ENCODE measurements at regions not wholly inside any gene's neighbourhood (a gene's known extent, or its start where the extent isn't known, plus 50 kb on each side); places are given as distances from the start of the nearest gene placed in this dataset.

DNA sequence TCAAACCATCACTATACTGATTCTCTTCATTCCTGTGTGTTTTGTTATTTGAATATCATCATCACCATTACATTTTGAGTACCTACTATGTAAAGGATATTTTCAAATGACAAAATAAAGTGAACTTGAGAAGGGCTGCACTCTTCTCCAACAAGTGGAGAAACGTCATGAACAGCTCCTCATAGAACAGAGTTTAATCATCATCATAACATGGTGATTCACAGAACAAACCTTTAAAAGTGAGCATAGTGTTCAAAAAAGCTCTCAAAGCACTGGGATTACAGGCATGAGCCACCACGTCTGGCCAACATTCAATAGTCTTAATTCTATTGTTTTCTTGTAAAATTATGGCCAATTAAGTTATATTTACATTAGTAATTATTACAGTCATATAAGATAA is 993.9 kb downstream of the PDHA2 start:
- DNase-seq = no peak

DNA sequence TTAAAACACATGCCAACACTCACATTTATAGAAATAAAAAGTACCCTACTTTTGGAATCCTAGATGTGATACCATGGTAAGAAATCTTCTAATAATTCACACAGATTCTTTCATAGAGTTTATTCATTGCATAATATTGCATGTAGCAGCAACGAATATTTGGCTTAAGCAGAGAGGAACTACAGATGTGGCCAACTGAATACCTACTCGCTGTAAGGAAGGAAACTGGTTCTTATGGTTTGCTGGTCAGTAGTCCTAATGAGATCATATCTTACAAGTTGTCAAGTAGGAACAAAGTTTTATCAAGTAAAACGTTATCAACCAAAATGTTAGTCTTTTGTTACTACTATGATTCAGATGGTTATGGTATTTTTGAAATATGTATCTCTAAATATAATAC is 996.1 kb downstream of the PDHA2 start:
- no peak for DNase-seq

DNA sequence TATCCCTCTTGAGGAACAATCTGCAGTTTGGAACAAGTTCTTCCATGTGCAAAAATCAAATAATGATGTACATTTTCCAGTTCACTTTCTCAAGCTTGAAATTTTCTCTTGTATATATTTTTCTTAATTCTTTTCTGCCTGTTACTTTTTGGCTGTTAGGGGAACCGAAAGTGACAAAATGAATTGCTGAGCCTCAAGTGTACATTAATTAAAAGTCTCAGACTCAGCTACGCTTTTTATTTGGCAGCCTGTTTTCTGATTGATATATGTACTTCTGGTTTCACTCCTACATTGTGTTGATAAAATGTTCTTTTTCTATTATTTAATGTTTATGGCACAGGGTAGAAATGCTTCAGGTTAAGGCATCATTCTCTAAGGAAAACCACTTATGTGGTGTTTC is 999.5 kb downstream of the PDHA2 start:
- DNase-seq = no peak

DNA sequence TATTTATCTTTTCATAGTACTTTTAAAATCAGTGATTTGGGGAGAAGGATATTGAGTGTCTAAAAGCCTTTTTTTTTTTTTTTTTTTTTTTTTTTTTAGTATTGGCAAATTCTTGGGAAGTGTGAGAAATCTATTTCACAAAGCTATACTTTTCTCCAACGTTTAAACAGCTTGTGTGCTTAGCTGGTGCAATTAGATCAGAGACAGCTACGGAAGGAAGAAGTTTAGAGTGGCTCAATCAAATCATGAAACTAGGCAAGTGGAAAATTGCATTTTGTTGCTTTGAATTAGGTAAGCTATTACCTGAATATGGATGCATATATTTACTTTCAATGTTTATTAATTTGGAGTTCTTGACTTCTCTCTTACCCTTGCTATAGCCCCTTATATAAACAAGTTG is 1001.9 kb downstream of the PDHA2 start:
- no peak for DNase-seq

DNA sequence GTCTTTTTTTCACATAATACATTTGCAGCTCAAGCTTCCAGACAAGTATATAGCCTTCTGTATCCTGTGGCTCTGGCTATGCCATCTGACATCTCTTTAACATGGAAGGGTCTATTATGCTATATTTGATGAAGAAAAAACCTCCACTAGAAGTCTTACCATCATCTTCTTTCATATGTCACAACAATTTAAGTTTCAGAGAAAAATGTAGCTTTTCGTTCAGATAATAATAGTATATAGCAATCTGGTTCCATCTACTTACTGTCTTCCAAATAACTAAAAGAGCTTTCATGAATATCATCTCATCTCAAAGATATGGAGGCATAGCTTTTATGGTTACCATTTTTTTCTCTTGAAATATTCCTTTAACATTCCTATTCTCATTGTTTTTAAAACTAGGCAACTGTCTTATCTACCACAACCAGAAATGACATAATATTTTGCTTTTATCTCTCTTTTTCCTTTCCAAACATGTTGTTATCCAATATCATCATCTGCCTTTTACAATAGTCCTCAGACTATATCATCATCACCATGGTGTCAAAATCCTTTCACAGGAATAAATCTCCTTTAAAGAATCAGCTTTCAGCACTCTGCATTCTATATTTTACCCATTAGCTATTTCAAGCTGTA is 1005.1 kb downstream of the PDHA2 start:
- no peak for DNase-seq

DNA sequence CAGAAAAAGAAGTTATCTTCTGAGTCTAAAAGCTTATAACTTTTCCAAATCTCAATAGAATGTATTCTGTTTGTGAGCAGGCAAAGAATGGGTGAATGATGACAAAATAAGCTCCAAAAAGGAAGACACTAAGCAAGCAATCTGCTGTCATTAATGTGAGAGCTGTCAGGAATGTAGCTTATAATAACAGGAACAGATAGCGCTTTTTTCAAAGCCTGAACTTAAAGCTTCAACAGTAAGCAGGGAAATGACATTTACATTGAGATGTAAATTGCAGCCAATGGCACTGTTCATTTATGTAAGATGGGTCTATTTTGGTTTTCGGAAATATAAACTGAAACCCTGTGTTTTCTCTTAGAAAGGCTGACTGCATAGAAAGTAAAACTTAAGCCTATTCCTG is 1005.9 kb downstream of the PDHA2 start:
- DNase-seq = no peak

DNA sequence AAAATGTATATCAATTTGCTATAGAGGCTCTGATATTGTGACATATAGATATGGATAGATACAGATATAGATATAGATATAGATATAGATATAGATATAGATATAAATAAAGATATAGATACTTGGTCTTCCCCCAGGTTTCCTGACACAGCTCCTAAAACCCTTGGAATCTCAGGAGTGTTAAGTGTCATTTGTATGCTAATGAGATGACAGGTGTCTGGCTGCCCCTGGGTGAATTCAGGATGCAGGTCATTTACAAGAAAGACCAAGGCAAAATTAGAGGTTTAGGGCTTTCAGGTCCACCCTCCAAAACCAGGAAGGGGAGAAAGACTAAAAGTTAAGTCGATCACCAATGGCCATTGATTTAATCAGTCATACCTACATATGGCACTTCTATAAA is 1034.8 kb downstream of the PDHA2 start:
- DNase-seq = no peak

DNA sequence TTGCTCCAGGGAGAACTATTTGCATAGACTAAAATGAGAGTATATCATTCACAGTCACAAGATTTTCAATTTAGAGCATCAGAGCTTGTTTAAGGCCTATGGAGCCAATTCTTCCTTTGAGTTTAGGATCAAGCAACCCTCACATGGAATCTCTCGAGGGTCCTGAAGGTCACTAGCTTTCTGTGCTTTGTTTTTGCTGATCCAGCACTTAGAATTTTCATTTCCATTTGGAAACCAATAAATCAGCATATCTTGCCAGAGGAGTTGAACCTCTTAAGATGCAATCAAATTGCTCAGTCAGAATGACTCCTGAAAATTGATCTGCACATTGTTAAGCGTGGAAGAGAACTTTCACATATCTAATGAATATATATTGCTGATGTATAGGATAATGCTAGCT is 1039.6 kb downstream of the PDHA2 start:
- DNase-seq = no peak

DNA sequence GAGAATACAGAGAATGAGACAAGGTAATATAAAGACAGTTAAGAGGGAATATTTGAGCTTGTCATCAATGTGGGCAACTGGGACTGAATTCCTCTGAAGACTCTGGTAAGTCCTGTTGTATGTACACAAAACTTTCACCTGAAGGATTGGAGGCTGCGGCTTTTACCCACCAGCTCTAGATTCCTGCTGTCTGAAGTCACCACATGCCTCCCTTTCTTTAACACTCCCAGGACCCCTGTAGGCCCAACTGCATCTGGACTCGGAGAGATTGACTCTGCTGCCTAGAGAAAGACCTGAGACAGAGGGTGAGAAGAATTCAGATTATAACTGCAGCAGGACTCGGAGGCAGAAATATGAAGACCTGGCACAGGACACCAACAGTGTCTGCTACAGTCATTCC is 1048.0 kb downstream of the PDHA2 start:
- DNase-seq = no peak

DNA sequence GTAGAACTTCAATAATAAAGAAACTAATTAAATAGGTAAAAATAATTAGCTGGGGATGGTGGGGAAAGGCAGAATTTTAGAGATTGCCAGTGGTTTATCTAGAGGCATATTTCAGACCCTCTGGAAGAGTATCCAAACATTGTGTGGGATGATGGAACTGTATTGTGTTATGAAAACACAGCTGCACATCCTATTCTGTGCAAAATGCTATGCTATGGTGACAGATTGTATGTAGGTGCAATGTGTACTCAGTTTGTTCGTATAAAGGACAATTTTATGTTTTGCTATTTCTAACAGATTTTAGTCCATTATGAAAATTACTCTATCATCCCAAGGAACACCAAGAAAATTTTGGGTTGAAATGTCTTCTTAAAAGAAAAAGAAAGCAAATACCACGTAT is 1054.7 kb downstream of the PDHA2 start:
- DNase-seq = no peak

DNA sequence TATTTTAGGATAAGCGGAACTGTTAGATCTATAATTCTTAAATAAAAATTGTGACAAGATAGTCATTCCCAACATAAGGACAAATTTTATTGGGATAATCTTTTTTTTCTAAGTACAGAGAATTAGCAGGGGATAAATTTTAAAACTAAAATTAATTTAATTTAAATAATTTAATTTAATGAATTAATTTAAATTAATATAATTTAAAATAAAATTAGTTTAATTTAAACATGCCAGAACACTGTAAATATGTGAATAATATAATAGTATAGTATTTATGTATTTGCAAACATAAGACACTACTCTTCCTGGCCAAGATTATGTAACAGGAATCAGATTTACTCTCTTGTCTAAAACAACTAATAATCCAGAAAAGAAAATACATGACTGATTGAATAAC is 1055.9 kb downstream of the PDHA2 start:
- DNase-seq = no peak

DNA sequence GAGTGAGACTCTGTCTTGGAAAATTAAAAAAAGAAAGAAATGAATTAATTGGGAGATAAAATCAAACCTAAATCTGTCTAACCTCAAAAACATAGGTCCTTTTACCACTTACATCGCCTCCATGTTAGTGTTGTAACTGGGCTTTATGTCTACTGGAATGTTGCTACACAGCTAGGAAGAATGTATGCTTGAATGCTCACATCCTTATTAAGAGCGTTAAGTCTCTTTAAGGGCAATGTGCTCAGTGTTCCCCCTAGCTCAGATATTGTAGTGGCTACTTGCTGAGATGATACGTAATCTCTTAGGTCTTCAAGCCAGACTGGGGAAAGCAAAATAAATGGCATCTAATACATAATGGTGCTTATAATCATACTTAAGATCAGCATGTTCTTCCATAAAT is 1072.8 kb downstream of the PDHA2 start:
- DNase-seq = no peak

DNA sequence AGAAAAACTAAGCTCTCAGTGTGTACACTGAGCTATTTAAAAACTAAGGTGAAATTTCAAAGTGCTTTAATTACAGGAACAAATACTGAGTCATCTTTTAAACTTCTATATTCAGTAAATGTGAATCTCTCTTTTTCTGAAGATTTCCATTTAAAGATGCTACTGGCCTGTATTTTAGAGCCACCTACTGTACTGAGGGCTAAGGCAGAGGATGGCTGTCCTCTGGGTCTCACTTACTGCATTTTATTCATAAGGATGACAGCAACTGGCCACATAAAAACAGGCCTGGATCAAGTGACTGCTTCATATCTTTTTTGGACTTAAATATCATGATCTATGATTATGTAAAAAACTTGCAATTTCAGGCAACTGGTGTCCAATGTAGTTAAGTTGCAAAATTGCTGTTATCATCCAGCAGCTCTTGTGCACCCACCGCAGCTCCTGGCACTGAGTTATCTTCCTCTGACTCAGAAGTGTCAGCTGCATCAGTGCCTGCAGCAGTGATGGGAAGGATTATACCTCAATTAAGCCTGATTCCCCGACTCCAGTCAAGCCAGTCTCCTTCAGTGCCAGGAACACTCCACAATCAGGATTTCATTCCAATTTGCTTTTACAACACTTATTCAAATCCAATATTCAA is 1073.7 kb downstream of the PDHA2 start:
- no peak for DNase-seq

DNA sequence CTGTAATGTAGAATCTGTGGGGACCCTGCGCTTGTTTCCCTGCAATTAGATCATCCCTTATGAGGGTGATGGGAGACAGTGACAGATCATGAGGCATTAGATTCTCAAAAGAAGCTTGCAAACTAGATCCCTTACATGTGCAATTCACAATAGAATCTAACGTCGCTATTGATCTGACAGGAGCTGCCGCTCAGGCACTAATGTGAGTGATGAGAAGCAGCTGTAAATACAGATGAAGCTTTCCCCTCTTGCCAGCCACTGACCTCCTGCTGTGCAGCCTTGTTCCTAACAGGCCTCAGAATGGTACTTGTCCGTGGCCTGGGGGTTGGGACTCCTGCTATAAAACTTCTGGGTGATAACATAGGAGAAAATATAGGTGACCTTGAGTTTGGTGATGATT is 1076.8 kb downstream of the PDHA2 start:
- peak in 2 of 3 experiments; percentile 64 to 87 for DNase-seq

DNA sequence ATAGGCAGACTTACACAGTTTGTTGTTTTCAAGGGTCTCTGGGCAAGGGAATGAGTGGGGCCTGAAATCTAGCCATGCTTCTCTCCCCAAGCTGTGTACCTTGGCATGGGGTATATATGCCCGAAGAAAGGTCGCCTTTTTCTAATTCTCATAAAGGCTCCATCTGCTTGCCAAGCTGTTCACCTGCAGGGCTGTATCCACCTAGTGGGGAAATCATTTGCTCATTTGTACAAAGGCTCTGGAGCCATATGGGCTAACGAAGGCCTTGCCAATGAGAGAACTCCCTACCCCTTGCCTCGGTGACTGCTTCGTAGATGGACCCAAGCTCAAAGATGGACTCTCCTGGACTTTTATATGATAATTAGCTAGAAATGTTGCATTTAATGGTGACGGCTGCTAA is 1097.0 kb downstream of the PDHA2 start:
- DNase-seq = no peak

DNA sequence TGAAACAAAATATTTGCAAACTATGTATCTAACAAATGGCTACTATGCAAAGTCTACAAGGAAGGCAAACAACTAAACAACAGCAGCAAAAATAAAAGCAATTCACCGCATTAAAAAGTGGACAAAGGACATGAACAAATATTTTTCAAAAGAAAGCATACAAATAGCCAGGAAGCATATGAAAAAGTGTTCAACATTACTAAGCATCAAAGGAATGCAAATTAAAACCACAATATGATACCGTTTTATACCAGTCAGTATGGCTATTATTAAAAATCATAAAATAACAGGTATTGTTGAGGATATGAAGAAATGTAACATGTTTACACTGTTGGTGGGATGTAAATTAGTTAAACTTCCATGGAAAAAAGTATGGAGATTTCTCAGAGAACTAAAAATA is 1106.7 kb downstream of the PDHA2 start:
- no peak for DNase-seq

DNA sequence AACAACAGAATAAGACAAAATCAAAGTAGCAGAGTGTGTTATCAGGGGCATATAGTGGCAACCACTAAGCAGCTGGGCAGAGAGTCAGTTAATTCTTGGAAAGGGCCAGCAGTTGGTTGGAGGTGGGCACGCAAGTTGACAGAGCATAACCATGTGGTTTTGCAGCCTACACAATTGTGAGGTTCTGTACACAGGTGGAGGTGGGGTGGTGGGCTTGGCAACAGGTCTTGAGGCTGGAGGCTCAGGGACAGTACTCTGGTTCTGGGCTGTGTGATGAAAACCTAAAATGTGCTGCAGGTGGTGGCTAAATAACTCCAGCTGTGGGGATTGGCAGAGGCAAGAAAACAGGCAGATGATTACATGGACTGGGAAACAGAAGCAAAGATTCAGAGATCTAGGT is 1112.7 kb downstream of the PDHA2 start:
- DNase-seq = no peak

DNA sequence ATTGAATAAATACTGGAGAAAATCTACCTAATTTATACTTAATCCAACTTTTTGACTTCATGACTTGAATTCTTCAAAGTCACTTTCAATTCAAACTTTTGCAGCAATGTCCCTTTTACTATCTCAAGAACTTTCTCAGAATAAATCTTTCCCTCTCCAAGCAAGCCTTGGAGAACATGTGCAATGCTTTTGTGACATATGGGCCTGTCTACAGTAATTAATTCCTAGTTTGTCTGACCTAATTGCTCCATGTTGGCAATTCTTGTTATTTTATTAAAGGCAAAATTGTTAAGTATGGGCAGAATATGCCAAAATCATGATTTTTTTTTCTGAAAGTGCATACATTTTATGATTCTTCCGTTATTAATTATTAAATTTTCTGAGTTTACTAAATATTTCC is 1115.3 kb downstream of the PDHA2 start:
- no peak for DNase-seq

DNA sequence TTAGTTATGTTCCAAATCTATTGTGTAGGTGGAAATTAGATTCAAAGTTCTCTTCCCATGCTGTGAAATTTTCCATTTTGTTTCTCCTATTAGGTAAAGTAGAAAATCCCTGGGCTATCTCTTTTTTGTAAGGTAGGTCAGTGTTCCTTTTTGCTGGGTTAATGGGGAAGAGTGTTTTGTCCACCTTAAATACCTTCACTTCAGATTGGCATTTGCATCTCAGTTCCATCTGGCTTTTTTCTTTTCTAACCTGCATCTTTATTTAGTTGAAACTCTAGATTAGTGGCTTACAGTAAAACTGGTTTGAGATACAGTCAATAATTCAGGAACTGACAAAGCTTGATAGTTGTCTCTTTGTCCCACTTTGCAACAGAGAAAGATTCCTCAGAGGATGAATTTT is 1115.8 kb downstream of the PDHA2 start:
- DNase-seq = no peak

DNA sequence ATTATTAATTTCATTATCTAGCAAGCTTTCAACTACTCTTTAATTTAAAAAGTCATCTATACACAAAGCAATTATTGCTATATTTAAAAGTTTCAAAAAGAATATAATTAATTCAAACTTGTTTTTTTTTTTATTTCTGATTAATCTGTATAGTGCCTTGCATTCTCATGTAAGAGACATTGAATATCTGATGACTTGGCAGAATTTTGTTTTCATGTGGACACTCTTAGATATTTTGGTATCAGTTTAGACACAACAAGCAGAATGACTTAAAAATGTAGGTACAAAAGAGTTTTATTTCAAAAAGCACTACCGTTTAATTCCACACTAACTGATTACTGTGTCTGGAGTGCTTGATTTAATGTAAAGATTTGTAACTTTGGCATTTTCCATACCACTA is 1129.6 kb downstream of the PDHA2 start:
- no peak for DNase-seq

DNA sequence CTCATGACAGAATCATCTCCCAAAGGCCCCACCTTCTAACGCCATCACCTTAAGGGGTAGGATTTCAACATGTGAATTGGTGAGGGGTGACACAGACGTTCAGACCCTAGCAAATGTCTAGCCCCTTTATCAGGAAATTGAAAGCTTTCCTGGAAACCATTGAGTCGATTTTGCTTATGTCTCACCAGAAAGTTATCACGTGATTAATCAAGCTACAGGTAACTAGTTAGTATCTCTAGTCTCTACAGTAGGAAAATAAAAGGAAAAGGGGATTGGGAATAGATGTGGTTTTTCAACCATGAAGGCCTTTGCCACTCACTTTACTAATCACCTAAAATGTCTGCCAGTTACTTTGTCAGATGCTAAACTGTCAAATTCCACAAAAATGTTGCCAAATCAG is 1133.0 kb downstream of the PDHA2 start:
- no peak for DNase-seq

DNA sequence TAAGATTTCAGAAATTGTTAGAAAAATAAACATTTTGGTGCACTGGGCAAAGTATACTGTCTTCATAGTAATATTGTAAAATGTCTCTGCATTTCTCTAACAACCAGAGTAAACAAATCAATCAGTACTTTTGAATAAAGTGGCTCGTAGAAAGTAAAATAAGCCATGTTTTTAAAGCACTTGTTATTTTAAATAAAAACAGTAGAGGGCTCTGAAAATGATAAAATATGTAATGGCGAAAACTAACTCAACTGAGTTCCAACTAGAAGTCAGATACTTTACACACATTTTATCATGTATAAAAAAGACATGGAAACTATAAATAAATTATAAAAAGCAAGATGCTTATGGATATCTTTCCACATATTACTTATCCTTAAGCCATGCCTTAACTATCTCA is 1134.4 kb downstream of the PDHA2 start:
- no peak for DNase-seq

DNA sequence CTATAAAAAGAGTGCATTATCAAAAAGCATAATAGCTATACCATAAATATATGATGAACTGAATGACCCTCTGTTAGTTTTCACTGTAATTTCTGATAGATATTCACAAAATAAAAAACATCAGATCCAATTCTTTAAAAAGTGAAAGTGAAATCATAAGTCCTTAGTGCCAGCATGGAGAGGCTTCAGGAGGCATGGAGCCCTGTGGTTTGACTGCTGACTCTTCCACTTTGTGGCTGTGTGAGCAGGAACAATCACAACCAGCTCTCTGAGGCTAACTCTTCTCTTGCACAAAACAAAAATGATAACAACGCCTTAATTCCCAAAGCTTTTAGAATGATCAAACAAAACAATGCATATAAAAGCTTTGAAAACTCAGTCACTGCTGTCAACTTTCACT is 1143.9 kb downstream of the PDHA2 start:
- no peak for DNase-seq

DNA sequence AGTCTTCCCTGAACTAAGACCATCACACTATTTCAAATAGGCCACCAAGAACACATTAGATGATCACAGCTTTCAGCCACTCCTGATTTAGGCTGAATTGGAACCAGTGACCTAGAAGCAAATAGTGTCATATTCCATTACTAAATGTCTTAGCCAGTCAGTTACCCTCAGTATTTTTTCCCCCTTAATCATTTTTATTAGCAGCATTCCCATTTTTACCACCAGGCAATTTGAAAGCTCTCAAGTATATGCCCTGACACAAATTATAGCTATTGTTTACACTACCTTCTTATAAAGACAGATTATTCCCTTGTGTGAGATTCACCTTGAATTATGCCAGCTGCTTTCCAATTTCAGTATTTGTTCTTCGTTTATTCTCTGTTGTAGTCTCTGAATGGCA is 1146.9 kb downstream of the PDHA2 start:
- DNase-seq = peak; percentile 35 to 69 (median 66)

DNA sequence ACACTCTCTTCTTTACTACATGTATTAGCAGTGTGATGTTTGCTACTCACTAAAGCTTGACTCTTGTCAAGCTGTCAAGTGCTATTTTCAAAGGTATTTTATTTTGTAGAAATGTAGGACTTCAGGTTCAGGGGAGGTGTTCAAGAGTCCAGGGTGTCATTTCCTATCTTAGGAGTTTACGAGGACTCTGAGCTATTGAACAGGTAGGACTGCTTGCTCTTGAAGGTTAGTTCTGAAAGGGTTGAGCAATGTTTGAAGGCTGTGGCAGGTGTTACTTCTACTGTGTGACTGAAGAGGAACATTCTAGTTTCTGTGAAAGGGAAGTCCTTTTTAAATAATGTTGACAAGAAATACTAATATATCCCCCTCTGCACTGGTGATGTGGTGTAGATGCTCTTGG is 1151.2 kb downstream of the PDHA2 start:
- DNase-seq = no peak

Measured in NCI-H1417 (cell line).